BJ (cell line): ENCODE measurements at regions not wholly inside any gene's neighbourhood (a gene's known extent, or its start where the extent isn't known, plus 50 kb on each side); places are given as distances from the start of the nearest gene placed in this dataset.

Source experiments
- CTCF ChIA-PET: fragments of 350-600 bp; formaldehyde crosslinking; extraction: SDS; loops from one replicate; lab custom pipeline; 2021; ENCODE audit warnings: antibody characterized with exemption, inconsistent platforms; lab: Yijun Ruan, JAX
- POLR2A ChIA-PET: fragments of 300-600 bp; sonication (Branson Sonifier 250); formaldehyde crosslinking; extraction: SDS; loops from one replicate; lab custom pipeline; 2021; ENCODE audit warnings: antibody characterized with exemption; lab: Charles Lee
- DNase-seq: peaks from one replicate; pipeline ENCODE4 v3.0.0-alpha.2; 2011; ENCODE audit warnings: low read depth
- H3K27me3 ChIP-seq: 2 replicates; pipeline ENCODE4 v1.6.0; 2011; ENCODE audit warnings: low read length; ENCODE audit not compliant: control insufficient read depth, insufficient read depth
- H3K36me3 ChIP-seq: 2 replicates; pipeline ENCODE4 v1.5.1; 2011; ENCODE audit warnings: low read length; ENCODE audit not compliant: control insufficient read depth, insufficient read depth
- H3K4me3 ChIP-seq: 2 replicates; pipeline ENCODE4 v1.5.1; 2011; ENCODE audit warnings: low read depth, mild to moderate bottlenecking, control low read depth, low read length
- CTCF ChIP-seq: IDR thresholded peaks from 2 replicates; pipeline ENCODE4 v1.5.1; 2011; ENCODE audit warnings: low read depth, mild to moderate bottlenecking, control low read depth, inconsistent platforms, low read length, moderate library complexity; ENCODE audit not compliant: insufficient read depth

GRCh38 chr7:34452363-34452762 is 205.7 kb upstream of the NPSR1 start:
- POLR2A ChIA-PET, result no interaction called here
- CTCF ChIA-PET, result interaction anchor here (1.2 kb wide), 1 partner anchor 132 kb away, joined by 4 read pairs; no protein-coding TSS in a partner anchor
- H3K27me3 ChIP-seq, result no peaks in the 10 kb centered on the region
- no peak for DNase-seq
- no peaks in the 10 kb centered on the region for H3K36me3 ChIP-seq
- no peak for TF ChIP-seq CTCF
- H3K4me3 ChIP-seq, result no peak overlapping the region

- POLR2A ChIA-PET, result no interaction called here
- no peak for DNase-seq
- CTCF ChIA-PET, result no interaction called here
- no peaks in the 10 kb centered on the region for H3K36me3 ChIP-seq
- TF ChIP-seq CTCF, result no peak
- H3K27me3 ChIP-seq, result no peaks in the 10 kb centered on the region
- no peak overlapping the region for H3K4me3 ChIP-seq
Observed at GRCh38 chr7:34453150-34453549, 204.9 kb upstream of the NPSR1 start.

DNA sequence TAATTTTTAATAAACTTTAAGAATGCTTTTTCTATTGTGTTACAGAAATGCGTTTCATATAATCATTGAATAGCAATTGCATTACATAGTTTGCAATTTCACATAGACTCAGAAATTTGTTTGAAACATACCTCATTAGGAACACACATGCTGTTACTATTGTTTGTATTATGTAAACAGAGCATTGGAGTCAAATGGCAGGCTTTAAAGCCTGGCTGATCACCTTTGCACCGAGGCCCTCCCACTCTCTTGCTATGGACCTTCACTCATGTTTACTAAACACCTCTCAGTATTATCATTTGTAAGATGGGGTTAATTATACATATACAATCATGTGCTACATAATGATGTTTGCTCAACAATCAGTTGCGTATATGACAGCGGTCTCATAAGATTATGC is 203.6 kb upstream of the NPSR1 start:
- DNase-seq, result no peak
- no peak overlapping the region for H3K4me3 ChIP-seq
- H3K27me3 ChIP-seq, result no peaks in the 10 kb centered on the region
- ChIA-PET CTCF (no interaction called here), POLR2A (no interaction called here)
- no peak for TF ChIP-seq CTCF
- H3K36me3 ChIP-seq, result no peaks in the 10 kb centered on the region

DNA sequence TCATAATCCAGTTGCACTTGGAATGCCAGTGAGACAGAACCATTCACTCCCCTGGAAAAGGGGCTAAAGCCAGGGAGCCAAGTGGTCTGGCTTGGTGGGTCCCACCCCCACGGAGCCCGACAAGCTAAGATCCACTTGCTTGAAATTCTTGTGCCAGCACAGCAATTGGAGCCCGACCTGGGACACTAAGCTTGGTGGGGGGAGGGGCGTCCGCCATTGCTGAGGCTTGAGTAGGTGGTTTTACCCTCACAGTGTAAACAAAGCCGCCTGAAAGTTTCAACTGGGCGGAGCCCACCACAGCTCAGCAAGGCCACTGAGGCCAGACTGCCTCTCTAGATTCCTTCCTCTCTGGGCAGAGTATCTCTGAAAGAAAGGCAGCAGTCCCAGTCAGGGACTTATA is 200.7 kb upstream of the NPSR1 start:
- Histone ChIP-seq H3K4me3 (no peak overlapping the region), H3K36me3 (no peaks in the 10 kb centered on the region), H3K27me3 (no peaks in the 10 kb centered on the region)
- CTCF ChIA-PET, result interaction anchor here (0.8 kb wide), 1 partner anchor 8 kb away, joined by 3 read pairs; no protein-coding TSS in a partner anchor
- POLR2A ChIA-PET, result no interaction called here
- DNase-seq, result no peak
- TF ChIP-seq CTCF, result no peak

- Histone ChIP-seq H3K27me3 (no peaks in the 10 kb centered on the region), H3K4me3 (no peak overlapping the region), H3K36me3 (no peaks in the 10 kb centered on the region)
- no peak for TF ChIP-seq CTCF
- no peak for DNase-seq
- ChIA-PET CTCF (no interaction called here), POLR2A (no interaction called here)
Observed at GRCh38 chr7:34463830-34464229, 194.2 kb upstream of the NPSR1 start.
